ENCODE measurements at regions not wholly inside any gene's neighbourhood (a gene's known extent, or its start where the extent isn't known, plus 50 kb on each side); places are given as distances from the start of the nearest gene placed in this dataset.

- TF ChIP-seq, protein P1, sequence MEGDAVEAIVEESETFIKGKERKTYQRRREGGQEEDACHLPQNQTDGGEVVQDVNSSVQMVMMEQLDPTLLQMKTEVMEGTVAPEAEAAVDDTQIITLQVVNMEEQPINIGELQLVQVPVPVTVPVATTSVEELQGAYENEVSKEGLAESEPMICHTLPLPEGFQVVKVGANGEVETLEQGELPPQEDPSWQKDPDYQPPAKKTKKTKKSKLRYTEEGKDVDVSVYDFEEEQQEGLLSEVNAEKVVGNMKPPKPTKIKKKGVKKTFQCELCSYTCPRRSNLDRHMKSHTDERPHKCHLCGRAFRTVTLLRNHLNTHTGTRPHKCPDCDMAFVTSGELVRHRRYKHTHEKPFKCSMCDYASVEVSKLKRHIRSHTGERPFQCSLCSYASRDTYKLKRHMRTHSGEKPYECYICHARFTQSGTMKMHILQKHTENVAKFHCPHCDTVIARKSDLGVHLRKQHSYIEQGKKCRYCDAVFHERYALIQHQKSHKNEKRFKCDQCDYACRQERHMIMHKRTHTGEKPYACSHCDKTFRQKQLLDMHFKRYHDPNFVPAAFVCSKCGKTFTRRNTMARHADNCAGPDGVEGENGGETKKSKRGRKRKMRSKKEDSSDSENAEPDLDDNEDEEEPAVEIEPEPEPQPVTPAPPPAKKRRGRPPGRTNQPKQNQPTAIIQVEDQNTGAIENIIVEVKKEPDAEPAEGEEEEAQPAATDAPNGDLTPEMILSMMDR (IDR thresholded peaks at IDR 0.05; ENCODE audit: insufficient read depth, low read length, poor library complexity, severe bottlenecking): no peak
- TF ChIP-seq EZH2phosphoT487 (conservative IDR thresholded peaks at IDR 0.05; ENCODE audit: low read length): no peak
Observed at GRCh38 chr15:53022788-53023187, 232.7 kb upstream of the ONECUT1 start.

Measured in SU-DHL-6 (cell line).